Mucosa of descending colon (tissue), 3 donors: ENCODE measurements at regions not wholly inside any gene's neighbourhood (a gene's known extent, or its start where the extent isn't known, plus 50 kb on each side); places are given as distances from the start of the nearest gene placed in this dataset.

Source experiments
- ATAC-seq: fragments of 200-7000 bp; cut with Tn5 transposase; one replicate; pipeline ENCODE4 v1.9.1; 2020; ENCODE audit warnings: mild to moderate bottlenecking, moderate library complexity
- DNase-seq, 3 donors: peaks; one replicate each; pipeline ENCODE4 v3.0.0-alpha.2; 2020
- H3K36me3 ChIP-seq: fragments of 200-600 bp; one replicate; pipeline ENCODE4 v1.8.0; 2021; ENCODE audit warnings: low read depth, mild to moderate bottlenecking
- H3K4me1 ChIP-seq: fragments of 200-600 bp; one replicate; pipeline ENCODE4 v1.8.0; 2021; ENCODE audit warnings: low read depth, mild to moderate bottlenecking
- H3K4me3 ChIP-seq: fragments of 200-600 bp; one replicate; pipeline ENCODE4 v1.8.0; 2021; ENCODE audit warnings: mild to moderate bottlenecking
- H3K9me3 ChIP-seq: fragments of 200-600 bp; one replicate; pipeline ENCODE4 v1.8.0; 2021; ENCODE audit warnings: mild to moderate bottlenecking
- CTCF ChIP-seq: fragments of 200-600 bp; IDR thresholded peaks from one replicate; pipeline ENCODE4 v1.8.0; 2022; ENCODE audit warnings: antibody characterized with exemption, mild to moderate bottlenecking
- intact Hi-C, 2 donors: fragments of 100-400 bp; cut with DNase I in 1 of 2; cut with micrococcal nuclease in 1 of 2; formaldehyde crosslinking; loops; one replicate each; pipeline versions ENCODE4 v1.11.0 to v1.11.1; 2022; cut with DNase I, micrococcal nuclease
- donor health status: DM: no; HTN: no; CAD: no; lungs with moderate emphysema.
- donor health status: DM: no; HTN: no; CAD: no.
- donor health status: DM: no; HTN: yes; CAD: no.

DNA sequence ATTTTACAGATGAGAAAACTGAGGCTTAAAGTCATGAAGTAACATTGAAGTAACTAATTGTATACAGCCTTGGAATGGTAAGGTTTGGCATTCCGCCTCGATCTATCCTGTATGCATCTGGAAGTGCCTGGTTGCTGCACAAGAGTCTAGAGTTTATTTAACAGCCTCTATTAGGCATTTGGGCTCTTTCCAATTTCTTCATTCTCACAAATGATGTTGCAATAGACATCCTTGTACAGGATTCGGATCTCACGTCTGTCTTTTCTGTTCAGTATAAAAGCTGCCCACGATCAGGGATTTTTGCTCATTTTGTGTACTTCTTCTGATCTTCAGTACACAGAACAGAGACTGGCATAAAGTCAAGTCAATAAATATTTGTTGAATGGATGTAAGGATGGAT, 100.5 kb downstream of the AIPL1 start:
- no peak for TF ChIP-seq CTCF
- Histone ChIP-seq H3K9me3 (no peaks in the 10 kb centered on the region), H3K4me1 (no peaks in the 10 kb centered on the region), H3K36me3 (no peaks in the 10 kb centered on the region), H3K4me3 (no peak overlapping the region)
- no peak for DNase-seq
- ATAC-seq, result no peak
- intact Hi-C loops, result no loop called here

GRCh38 chr17:6330936-6331335, 104.0 kb downstream of the AIPL1 start:
- intact Hi-C loops, result no loop called here
- no peaks in the 10 kb centered on the region for H3K4me1 ChIP-seq
- H3K36me3 ChIP-seq, result no peaks in the 10 kb centered on the region
- ATAC-seq (no peak), DNase-seq (no peak)
- H3K4me3 ChIP-seq, result no peak overlapping the region
- TF ChIP-seq CTCF, result no peak
- H3K9me3 ChIP-seq, result no peaks in the 10 kb centered on the region

GRCh38 chr17:6328279-6328678, 106.6 kb downstream of the AIPL1 start:
- no peak for ATAC-seq
- H3K36me3 ChIP-seq, result no peaks in the 10 kb centered on the region
- no peak overlapping the region for H3K4me3 ChIP-seq
- H3K9me3 ChIP-seq, result no peaks in the 10 kb centered on the region
- H3K4me1 ChIP-seq, result no peaks in the 10 kb centered on the region
- DNase-seq, result no peak
- intact Hi-C loops, result no loop called here
- TF ChIP-seq CTCF, result no peak

DNA sequence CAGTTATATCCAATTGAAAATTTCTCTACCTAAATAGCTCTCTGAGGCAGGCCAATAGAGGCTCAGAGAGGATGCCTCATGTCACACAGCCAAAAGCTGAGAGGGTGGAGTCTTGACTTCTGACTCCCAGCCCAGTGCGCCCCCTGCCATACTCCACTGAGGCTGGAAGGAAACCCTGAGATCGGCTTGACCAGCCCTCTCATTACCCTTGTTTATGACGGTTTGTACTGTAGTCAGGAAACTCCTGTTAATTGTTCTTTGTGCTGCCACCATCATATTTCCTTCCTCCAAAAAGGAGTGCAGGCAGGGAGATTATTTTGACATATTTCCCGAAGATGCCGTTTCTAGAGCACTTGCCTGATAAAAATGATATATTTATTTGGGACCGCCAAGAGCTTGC, 107.9 kb downstream of the AIPL1 start:
- TF ChIP-seq CTCF, result no peak
- DNase-seq (no peak), ATAC-seq (no peak)
- no peak overlapping the region for H3K4me3 ChIP-seq
- intact Hi-C loops, result no loop called here
- no peaks in the 10 kb centered on the region for H3K36me3 ChIP-seq
- no peaks in the 10 kb centered on the region for H3K9me3 ChIP-seq
- H3K4me1 ChIP-seq, result no peaks in the 10 kb centered on the region

- Histone ChIP-seq H3K9me3 (no peaks in the 10 kb centered on the region), H3K4me3 (no peak overlapping the region), H3K4me1 (no peaks in the 10 kb centered on the region), H3K36me3 (no peaks in the 10 kb centered on the region)
- intact Hi-C loops, result no loop called here
- no peak for DNase-seq
- no peak for ATAC-seq
- TF ChIP-seq CTCF, result no peak
These were observed 108.4 kb downstream of the AIPL1 start for GRCh38 chr17:6326483-6326882.

GRCh38 chr17:6325741-6326140, 109.2 kb downstream of the AIPL1 start:
- ATAC-seq (no peak), DNase-seq (no peak)
- intact Hi-C loops, result no loop called here
- H3K9me3 ChIP-seq, result no peaks in the 10 kb centered on the region
- TF ChIP-seq CTCF, result no peak
- no peaks in the 10 kb centered on the region for H3K4me1 ChIP-seq
- no peak overlapping the region for H3K4me3 ChIP-seq
- H3K36me3 ChIP-seq, result no peaks in the 10 kb centered on the region
